ENCODE measurements at regions not wholly inside any gene's neighbourhood (a gene's known extent, or its start where the extent isn't known, plus 50 kb on each side); places are given as distances from the start of the nearest gene placed in this dataset.
"Not testable (repeated sequence)": the region's sequence is repeated elsewhere in the genome, so short reads cannot be mapped to it uniquely, and the experiment has no call there.

DNA sequence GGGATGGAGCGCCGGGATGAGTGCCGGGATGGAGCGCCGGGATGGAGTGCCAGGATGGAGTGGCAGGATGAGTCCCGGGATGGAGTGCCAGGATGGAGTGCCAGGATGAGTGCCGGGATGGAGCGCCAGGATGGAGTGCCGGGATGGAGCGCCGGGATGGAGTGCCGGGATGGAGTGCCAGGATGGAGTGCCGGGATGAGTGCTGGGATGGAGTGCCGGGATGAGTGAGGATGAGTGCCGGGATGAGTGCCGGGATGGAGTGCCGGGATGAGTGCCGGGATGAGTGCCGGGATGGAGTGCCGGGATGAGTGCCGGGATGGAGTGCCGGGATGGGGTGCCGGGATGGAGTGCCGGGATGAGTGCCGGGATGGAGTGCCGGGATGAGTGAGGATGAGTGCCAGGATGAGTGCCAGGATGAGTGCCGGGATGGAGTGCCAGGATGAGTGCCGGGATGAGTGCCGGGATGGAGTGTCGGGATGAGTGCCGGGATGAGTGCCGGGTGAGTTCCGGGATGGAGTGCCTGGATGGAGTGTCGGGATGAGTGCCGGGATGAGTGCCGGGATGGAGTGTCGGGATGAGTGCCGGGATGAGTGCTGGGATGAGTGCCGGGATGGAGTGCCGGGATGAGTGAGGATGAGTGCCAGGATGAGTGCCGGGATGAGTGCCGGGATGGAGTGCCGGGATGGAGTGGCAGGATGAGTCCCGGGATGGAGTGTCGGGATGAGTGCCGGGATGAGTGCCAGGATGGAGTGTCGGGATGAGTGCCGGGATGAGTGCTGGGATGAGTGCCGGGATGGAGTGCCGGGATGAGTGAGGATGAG, 52.9 kb upstream of the HELT start:
- not testable (repeated sequence) for TF ChIP-seq POLR2AphosphoS5 (IDR thresholded peaks at IDR 0.05; ENCODE audit: low read depth, low read length); SIN3A (IDR thresholded peaks at IDR 0.05; ENCODE audit: borderline replicate concordance, low read depth, low read length); TEAD4 (IDR thresholded peaks at IDR 0.05; ENCODE audit: borderline replicate concordance, insufficient read depth)
- TF ChIP-seq, protein P1, sequence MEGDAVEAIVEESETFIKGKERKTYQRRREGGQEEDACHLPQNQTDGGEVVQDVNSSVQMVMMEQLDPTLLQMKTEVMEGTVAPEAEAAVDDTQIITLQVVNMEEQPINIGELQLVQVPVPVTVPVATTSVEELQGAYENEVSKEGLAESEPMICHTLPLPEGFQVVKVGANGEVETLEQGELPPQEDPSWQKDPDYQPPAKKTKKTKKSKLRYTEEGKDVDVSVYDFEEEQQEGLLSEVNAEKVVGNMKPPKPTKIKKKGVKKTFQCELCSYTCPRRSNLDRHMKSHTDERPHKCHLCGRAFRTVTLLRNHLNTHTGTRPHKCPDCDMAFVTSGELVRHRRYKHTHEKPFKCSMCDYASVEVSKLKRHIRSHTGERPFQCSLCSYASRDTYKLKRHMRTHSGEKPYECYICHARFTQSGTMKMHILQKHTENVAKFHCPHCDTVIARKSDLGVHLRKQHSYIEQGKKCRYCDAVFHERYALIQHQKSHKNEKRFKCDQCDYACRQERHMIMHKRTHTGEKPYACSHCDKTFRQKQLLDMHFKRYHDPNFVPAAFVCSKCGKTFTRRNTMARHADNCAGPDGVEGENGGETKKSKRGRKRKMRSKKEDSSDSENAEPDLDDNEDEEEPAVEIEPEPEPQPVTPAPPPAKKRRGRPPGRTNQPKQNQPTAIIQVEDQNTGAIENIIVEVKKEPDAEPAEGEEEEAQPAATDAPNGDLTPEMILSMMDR (IDR thresholded peaks at IDR 0.05), result not testable (repeated sequence)
- TF ChIP-seq, protein P2, sequence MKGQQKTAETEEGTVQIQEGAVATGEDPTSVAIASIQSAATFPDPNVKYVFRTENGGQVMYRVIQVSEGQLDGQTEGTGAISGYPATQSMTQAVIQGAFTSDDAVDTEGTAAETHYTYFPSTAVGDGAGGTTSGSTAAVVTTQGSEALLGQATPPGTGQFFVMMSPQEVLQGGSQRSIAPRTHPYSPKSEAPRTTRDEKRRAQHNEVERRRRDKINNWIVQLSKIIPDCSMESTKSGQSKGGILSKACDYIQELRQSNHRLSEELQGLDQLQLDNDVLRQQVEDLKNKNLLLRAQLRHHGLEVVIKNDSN (IDR thresholded peaks at IDR 0.05; ENCODE audit: borderline replicate concordance, low read depth), result not testable (repeated sequence)

Measured in SK-N-SH (cell line).